ENCODE measurements at regions not wholly inside any gene's neighbourhood (a gene's known extent, or its start where the extent isn't known, plus 50 kb on each side); places are given as distances from the start of the nearest gene placed in this dataset.

GRCh38 chr12:25800101-25800500, 158.4 kb upstream of the RASSF8 start:
- TF ChIP-seq CTCF (conservative IDR thresholded peaks at IDR 0.05) (no peak), ZFX (IDR thresholded peaks at IDR 0.05) (no peak)

Data from C4-2B (cell line).